DMS 273 (cell line): ENCODE measurements at regions not wholly inside any gene's neighbourhood (a gene's known extent, or its start where the extent isn't known, plus 50 kb on each side); places are given as distances from the start of the nearest gene placed in this dataset.
"Not testable (repeated sequence)": the region's sequence is repeated elsewhere in the genome, so short reads cannot be mapped to it uniquely, and the experiment has no call there.

Experiments
- DNase-seq: peaks from one replicate; lab custom pipeline; 2025; ENCODE audit not compliant: unreplicated experiment; lab: John Stamatoyannopoulos, UW

DNA sequence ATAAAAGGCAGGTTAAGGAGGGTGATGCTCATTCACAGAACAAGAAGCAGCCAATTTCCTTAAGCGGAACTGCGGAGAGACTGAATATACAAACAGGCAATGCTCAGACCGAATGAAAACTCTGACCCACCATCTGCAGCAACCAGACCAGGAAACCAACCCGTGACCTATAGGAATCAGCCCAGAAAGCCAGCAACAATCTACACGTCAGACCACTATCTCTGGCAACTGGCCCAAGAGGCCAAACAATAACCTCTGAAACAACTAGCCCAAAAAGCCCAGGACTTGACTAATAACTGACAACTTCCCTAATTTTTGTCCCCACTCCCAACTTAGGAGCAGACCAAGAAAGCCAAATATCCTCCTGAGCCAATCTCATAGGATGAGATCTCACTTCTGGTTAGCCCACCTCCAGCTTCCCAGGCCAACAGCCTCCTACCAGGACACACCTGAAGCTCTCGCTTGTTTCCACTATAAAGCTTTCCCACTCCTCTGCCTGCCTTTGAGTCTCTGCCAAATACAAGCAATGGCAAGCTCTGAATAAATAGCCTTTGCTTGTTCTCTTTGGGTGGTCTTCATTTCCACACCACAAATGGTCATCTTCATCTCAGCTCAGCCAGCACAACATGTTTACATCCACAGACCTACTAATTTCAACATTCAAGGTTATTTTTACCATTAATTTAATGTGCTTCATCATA is 168.5 kb downstream of the HSD17B3 start:
- no peak for DNase-seq

DNA sequence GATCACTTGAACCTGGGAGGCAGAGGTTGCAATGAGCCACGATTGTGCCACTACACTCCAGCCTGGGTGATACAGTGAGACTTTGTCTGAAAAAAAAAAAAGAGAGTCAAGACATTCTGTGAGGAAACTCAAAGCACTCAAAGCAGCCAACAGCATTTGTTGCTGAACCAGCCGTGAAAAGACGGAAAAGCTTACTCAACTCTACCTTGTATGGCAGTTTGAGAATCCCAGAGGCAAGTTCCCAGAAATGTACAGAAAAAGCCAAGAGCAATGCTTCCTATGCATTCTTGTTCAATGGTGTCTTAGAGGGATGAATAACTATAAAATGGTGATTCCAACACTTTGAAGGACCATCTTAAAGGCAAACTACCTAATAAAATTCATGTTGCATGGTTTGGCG is 170.2 kb downstream of the HSD17B3 start:
- no peak for DNase-seq

DNA sequence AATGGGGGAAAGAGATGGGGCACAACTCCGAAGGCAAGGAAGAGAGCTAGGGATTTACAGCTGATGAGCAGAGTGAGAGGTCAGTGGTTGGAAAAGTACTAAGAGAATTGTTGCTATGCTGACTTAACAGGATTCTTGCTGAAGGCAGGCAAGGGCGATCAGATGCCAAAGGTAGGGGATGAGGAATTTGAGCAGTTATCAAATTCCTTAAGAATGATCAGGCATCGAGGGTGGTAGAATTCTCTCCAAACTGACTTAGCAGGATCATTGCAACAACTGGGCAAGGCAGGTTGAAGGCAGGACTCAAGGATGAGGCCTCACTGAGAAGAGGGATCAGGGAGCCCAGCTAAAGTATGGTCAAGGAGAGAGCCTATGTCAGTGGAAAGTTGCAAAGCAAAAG is 171.0 kb downstream of the HSD17B3 start:
- DNase-seq: no peak

GRCh38 chr9:96129747-96130146 is 172.2 kb downstream of the HSD17B3 start:
- peak; percentile 15 for DNase-seq

- DNase-seq: no peak
Measured at GRCh38 chr9:96128880-96129279, 173.1 kb downstream of the HSD17B3 start.

DNA sequence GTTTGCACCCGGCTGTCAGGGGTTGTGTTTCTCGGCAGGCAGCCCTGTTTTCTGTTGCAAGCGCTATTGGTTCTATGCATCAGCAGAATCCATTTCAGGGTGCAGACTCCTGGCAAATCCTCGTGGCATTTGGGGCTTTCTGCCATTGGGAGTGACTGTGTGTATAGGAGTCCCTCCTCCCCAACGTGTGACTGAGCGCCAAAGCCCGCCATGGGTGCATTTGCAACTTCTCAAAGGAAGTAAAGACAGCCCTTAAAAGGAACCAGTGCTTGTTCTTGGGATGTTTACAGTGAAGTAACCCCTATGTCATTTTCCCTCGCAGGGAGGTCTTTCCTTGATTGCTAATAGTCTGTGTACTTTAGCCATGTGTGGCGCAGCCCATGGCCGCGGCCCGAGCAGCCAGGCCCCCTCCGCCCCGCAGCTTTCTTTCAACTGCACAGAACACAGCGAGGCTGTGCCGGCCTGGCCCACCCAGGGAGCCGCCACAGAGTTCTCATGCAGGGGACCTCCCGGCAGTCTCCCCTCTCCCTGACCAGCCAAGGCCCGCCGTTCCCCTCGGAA is 175.6 kb downstream of the HSD17B3 start:
- no peak for DNase-seq

GRCh38 chr9:96125624-96126023 is 176.4 kb downstream of the HSD17B3 start:
- no peak for DNase-seq

DNA sequence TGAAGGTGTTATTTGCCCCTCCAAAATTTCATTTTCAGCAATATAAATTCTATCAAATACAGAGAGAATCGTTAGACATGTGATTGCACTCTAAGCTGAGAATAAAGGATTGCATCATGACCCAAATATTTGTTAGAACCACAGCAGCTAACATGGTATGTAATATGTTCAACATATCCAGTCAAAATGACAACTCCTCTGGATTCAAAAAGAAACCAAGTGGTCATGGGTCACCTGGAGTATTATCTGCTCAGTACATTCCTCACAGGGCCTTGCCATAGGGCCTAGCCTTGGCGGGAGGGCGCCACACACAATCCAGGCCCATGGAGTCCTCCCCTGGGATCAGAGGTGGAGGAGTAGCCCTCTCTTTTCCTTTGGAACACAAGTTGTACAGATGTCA is 179.2 kb downstream of the HSD17B3 start:
- DNase-seq: no peak

DNA sequence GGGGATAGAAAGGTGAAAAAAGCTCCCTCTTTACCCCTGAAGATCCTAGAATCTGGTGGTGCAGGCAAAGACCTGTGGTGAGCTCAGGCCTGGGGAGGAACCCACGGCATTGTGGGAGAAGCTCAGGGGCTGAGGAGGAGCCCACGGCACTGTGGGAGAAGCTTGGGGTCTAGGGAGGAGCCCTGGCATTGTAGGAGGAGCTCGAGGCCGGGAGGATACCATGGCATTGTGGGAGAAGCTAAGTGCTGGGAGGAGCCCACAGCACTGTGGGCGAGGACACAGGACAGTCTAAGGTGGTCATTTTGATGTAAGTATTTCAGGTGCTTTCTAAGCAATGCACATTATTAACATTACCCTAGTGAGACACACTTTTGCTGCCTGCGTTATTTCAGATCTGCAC is 179.7 kb downstream of the HSD17B3 start:
- DNase-seq: no peak

DNA sequence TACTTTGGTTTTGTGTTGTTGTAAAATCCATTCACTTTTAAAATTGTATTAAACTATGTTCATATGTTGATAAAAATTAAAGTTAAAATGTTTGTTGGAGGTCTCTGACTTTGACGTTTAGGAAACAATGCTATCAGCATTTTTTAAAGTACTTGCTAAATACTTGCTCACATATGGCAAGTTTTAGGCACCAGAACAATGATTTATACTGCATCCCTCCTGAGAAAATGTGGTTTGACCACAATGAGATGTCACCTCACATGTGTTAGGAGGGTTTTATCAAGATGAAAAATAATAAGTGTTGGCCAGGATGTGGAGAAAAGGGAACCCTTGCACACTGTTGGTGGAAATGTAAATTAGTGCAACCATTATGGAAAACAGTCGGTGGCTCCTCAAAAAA is 180.8 kb downstream of the HSD17B3 start:
- DNase-seq: no peak

DNA sequence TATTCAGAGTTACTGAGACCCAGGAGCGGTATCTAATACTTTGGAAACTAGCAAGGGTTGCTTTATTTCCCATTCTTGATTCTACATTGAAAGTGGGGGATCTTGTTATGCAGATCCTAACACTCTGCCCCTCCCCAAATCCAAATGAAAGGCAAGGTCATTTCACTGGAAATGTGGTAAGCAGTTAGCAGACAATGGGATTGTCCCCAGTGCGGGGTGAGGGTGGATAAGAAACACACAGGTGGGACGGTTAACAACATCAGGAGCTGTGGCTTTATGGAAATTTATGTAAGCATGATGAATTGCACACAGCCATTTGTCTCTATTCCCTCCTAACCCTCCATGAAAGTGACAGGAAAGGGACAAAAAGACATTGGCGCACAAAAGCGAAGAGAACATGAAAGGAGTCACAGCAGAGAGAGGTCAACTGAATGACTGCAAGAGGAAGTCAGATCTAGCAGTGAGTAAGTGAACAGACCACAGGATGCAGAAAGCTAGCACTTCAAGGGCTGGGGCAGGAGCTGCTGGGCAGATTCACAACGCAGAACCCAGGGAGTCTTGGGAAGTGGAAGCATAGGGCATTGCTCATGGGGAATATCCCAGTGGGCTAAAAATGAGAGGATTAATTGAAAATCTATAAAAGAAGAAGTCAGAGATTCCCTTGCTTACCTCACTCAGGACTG is 184.4 kb downstream of the HSD17B3 start:
- no peak for DNase-seq

- DNase-seq: no peak
Measured at GRCh38 chr9:96116275-96117064, 185.5 kb downstream of the HSD17B3 start.

- no peak for DNase-seq
Measured at GRCh38 chr9:96115836-96116235, 186.1 kb downstream of the HSD17B3 start.

GRCh38 chr9:96113032-96113431 is 188.9 kb downstream of the HSD17B3 start:
- no peak for DNase-seq

- no peak for DNase-seq
Measured at GRCh38 chr9:96109680-96110351, 192.2 kb downstream of the HSD17B3 start.

DNA sequence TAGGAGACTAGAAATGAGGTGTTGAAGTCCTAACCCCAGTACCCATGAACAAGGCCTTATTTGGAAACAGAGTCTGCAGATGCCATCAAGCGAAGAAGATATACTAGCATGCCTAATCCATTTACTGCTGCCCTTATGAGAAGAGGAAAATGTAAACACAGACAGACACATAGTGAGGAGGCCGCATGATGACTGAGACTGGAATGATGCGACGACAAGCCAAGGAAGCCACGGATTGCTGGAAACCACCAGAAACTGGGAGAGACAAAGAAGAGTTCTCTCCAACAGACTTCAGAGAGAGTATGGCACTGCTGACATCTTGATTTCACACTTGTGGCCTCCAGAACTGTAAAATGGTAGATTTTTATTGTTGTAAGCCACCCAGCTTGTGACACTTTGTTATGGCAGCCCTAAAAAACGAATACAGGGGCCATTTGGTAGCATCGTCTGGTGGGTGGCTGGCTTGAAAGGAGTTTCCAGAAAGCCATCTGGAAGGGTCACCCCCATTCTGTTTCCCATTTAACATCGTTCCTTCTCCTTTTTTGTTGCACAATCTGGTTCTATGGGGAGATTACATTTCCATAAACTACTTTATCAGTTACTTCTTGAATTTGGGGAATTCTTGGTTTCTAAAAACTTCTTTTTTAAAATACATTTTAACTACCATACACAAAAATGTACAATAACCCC is 193.1 kb downstream of the HSD17B3 start:
- no peak for DNase-seq

- DNase-seq: no peak
Measured at GRCh38 chr9:96107436-96107835, 194.5 kb downstream of the HSD17B3 start.

DNA sequence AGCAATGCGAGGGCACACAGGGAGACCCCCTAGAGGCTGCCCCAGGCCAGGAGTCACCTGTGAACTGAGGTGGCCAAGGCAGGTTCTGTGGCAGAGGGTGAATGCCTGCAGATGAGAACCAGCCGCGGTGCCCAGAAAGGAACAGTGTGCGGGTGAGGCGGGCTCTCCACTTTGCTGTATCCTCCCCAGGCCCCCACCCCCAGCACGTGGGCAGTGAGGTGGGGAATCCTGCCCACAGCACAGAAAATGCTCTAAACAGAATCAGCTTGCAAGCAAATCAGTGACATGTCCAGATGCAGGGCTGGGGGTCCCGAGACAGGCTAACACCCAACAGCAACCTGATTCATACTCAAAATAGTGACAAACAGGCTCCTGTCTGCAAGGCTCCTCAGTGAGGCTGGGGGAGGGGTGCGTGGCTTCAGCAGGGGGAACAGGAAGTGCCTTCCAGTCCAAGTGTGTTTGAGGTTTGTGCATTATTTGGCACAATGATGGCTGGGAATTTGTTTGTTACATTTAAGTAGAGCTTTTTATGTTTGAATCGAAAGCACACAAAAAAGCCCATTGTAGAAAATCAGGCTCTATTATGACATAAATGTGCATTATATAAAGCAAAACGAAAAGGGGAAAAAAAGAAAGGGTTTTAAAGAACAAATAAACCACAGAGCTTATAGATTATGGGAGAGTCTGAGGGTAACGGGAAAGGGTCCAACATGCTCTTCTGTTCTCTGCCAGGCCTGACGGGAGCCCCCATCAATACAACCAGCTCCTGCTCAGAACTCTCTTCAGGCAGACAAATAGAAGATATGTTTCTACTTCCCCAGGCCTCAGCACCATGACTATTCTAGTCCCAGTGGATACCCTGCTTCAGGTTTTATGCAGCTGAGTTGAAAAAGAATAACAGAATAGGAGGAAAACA is 201.3 kb downstream of the HSD17B3 start:
- DNase-seq: no peak

DNA sequence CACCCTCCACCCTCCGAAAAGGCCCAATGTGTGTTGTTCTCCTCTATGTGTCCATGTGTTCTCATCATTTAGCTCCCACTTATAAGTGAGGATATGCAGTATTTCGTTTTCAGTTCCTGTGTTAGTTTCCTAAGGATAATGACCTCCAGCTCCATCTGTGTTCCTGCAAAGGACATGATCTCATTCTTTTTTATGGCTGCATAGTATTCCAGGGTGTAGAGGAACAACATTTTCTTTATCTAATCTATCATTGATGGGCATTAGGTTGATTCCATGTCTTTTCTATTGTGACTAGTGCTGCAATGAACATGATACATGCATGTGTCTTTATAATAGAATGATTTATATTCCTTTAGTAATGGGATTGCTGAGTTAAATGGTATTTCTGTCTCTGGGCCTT is 211.3 kb downstream of the HSD17B3 start:
- DNase-seq: not testable (repeated sequence)
